ENCODE measurements at regions not wholly inside any gene's neighbourhood (a gene's known extent, or its start where the extent isn't known, plus 50 kb on each side); places are given as distances from the start of the nearest gene placed in this dataset.

DNA sequence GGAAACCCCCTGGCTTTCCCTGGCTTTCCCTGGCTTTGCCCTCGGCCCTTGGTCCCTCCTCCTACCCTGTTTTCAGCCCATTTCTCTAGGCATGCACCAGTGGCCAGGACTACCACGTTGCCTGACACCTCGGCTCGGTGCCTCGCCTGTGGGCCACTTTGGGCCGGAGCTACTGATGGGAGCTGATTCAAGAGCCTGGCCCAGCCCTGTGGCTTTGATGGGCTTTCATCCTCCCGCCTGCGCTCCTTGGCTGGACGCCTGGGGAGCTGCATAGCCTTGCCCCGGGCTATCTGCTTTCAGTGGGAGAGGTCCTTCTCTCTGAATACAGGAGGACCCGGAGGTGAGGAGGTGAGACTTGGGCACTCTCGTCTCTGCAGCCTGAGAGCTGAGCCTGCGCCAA is 192.7 kb upstream of the HES1 start:
- no peak overlapping the region for H2AFZ ChIP-seq (ENCODE audit: low read length)
- H4K20me1 ChIP-seq (ENCODE audit: control insufficient read depth, insufficient read depth, insufficient read length): no peaks in the 10 kb centered on the region
- 0 out of 2 replicates have a peak, but pooled peaks cover 2% of the 10 kb centered on the region for H3K79me2 ChIP-seq (ENCODE audit: insufficient read depth, low read length)
- Mint-ChIP-seq H3K9me3 (no peaks in the 10 kb centered on the region), H3K4me1 (peaks cover 69 to 78% of the 10 kb centered on the region in 2 experiments), H3K27ac (peak overlapping the region in 2 of 3 experiments; percentile 67 to 86; a peak in 3 of 7 replicates), H3K27me3 (ENCODE audit: low read depth) (peaks cover 55% of the 10 kb centered on the region), H3K4me3 (no peak overlapping the region), H3K36me3 (ENCODE audit: insufficient read depth in 1 of 3, low read depth in 3 of 3) (no peaks in the 10 kb centered on the region)
- peak; percentile 72 for DNase-seq
- WGBS (ENCODE audit: extremely low coverage, insufficient read length, low lambda C conversion rate): no CpG with 5 or more reads among the region's 13 CpGs
- H2BK120ac ChIP-seq (ENCODE audit: low read depth, low read length, poor library complexity, severe bottlenecking): no peak overlapping the region
- H2BK5ac ChIP-seq (ENCODE audit: insufficient read length, low read length): no peak overlapping the region
- no peaks in the 10 kb centered on the region for H3K9me3 ChIP-seq (ENCODE audit: control insufficient read depth, low read depth, low read length)
- H2BK20ac ChIP-seq (ENCODE audit: low read depth, low read length, poor library complexity, severe bottlenecking): no peak overlapping the region
- no peak overlapping the region for H2BK15ac ChIP-seq (ENCODE audit: low read depth, low read length)
- H2BK12ac ChIP-seq (ENCODE audit: insufficient read length, low read depth, low read length): no peak overlapping the region
- no peak overlapping the region for H3K23ac ChIP-seq (ENCODE audit: insufficient read length, low read depth, low read length)
- no peak overlapping the region for H3T11ph ChIP-seq (ENCODE audit: low read length)
- no peak overlapping the region for H3K14ac ChIP-seq (ENCODE audit: insufficient read depth, low read length)
- no peak overlapping the region for H4K91ac ChIP-seq (ENCODE audit: insufficient read length, low read depth, low read length)
- peaks cover 5% of the 10 kb centered on the region for H3K27me3 ChIP-seq (ENCODE audit: insufficient read depth, low read length)
- no peak overlapping the region for H4K5ac ChIP-seq (ENCODE audit: insufficient read length, low read depth, low read length)
- H3K4me2 ChIP-seq (ENCODE audit: insufficient read depth, insufficient read length, low read length): no peak overlapping the region
- H3K27ac ChIP-seq (ENCODE audit: insufficient read length, low read depth, low read length): no peak overlapping the region
- no peak overlapping the region for H4K8ac ChIP-seq (replicated peaks; ENCODE audit: insufficient read length, low read depth, low read length)
- peaks cover 3% of the 10 kb centered on the region for H3K23me2 ChIP-seq (ENCODE audit: insufficient read length, low read depth, low read length, poor library complexity, severe bottlenecking)
- H3K4me1 ChIP-seq (ENCODE audit: insufficient read depth, low read length): peaks cover 35% of the 10 kb centered on the region
- TF ChIP-seq, protein P1, sequence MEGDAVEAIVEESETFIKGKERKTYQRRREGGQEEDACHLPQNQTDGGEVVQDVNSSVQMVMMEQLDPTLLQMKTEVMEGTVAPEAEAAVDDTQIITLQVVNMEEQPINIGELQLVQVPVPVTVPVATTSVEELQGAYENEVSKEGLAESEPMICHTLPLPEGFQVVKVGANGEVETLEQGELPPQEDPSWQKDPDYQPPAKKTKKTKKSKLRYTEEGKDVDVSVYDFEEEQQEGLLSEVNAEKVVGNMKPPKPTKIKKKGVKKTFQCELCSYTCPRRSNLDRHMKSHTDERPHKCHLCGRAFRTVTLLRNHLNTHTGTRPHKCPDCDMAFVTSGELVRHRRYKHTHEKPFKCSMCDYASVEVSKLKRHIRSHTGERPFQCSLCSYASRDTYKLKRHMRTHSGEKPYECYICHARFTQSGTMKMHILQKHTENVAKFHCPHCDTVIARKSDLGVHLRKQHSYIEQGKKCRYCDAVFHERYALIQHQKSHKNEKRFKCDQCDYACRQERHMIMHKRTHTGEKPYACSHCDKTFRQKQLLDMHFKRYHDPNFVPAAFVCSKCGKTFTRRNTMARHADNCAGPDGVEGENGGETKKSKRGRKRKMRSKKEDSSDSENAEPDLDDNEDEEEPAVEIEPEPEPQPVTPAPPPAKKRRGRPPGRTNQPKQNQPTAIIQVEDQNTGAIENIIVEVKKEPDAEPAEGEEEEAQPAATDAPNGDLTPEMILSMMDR (conservative IDR thresholded peaks at IDR 0.05): no peak
- H3K4ac ChIP-seq (ENCODE audit: low read depth, low read length): no peak overlapping the region
- no peak overlapping the region for H2AK5ac ChIP-seq (ENCODE audit: insufficient read length, low read length)
- H3K18ac ChIP-seq (ENCODE audit: insufficient read length, low read depth, low read length): no peak overlapping the region
- H3K79me1 ChIP-seq (ENCODE audit: insufficient read depth, low read depth, low read length, poor library complexity, severe bottlenecking): no peaks in the 10 kb centered on the region
- H3K9ac ChIP-seq (ENCODE audit: extremely low read depth, insufficient read length, low read length): no peak overlapping the region
- H3K56ac ChIP-seq (ENCODE audit: insufficient read length, low read depth, low read length): no peak overlapping the region

All from H9 (cell line).